ENCODE measurements at regions not wholly inside any gene's neighbourhood (a gene's known extent, or its start where the extent isn't known, plus 50 kb on each side); places are given as distances from the start of the nearest gene placed in this dataset.

- H3K4me3 ChIP-seq (ENCODE audit: low read depth, low read length): no peak overlapping the region
- DNase-seq (ENCODE audit: low read depth): no peak
- TF ChIP-seq POLR2A (IDR thresholded peaks at IDR 0.05; ENCODE audit: extremely low read depth, insufficient read length) (no peak), CTCF (IDR thresholded peaks at IDR 0.05; ENCODE audit: low read depth, low read length) (no peak), MAX (IDR thresholded peaks at IDR 0.05; ENCODE audit: low read depth, low read length) (no peak), MYC (IDR thresholded peaks at IDR 0.05; ENCODE audit: low read depth, low read length) (no peak)
Observed at GRCh38 chr7:89826121-89826520, 328.1 kb upstream of the STEAP1 start.

- DNase-seq (ENCODE audit: low read depth): no peak
- no peak for TF ChIP-seq MYC (IDR thresholded peaks at IDR 0.05; ENCODE audit: low read depth, low read length)
- no peak for TF ChIP-seq POLR2A (IDR thresholded peaks at IDR 0.05; ENCODE audit: extremely low read depth, insufficient read length)
- no peak for TF ChIP-seq MAX (IDR thresholded peaks at IDR 0.05; ENCODE audit: low read depth, low read length)
- TF ChIP-seq CTCF (IDR thresholded peaks at IDR 0.05; ENCODE audit: low read depth, low read length): no peak
- H3K4me3 ChIP-seq (ENCODE audit: low read depth, low read length): no peak overlapping the region
Observed at GRCh38 chr7:89826557-89826956, 327.7 kb upstream of the STEAP1 start.

- no peak overlapping the region for H3K4me3 ChIP-seq (ENCODE audit: low read depth, low read length)
- no peak for DNase-seq (ENCODE audit: low read depth)
- no peak for TF ChIP-seq POLR2A (IDR thresholded peaks at IDR 0.05; ENCODE audit: extremely low read depth, insufficient read length)
- TF ChIP-seq MYC (IDR thresholded peaks at IDR 0.05; ENCODE audit: low read depth, low read length): no peak
- no peak for TF ChIP-seq MAX (IDR thresholded peaks at IDR 0.05; ENCODE audit: low read depth, low read length)
- TF ChIP-seq CTCF (IDR thresholded peaks at IDR 0.05; ENCODE audit: low read depth, low read length): no peak
Observed at GRCh38 chr7:89837515-89837914, 316.8 kb upstream of the STEAP1 start.

GRCh38 chr7:89839329-89839728 is 314.9 kb upstream of the STEAP1 start:
- no peak for DNase-seq (ENCODE audit: low read depth)
- peak overlapping the region; percentile 8 for H3K4me3 ChIP-seq (ENCODE audit: low read depth, low read length)
- TF ChIP-seq MYC (IDR thresholded peaks at IDR 0.05; ENCODE audit: low read depth, low read length) (no peak), POLR2A (IDR thresholded peaks at IDR 0.05; ENCODE audit: extremely low read depth, insufficient read length) (no peak), MAX (IDR thresholded peaks at IDR 0.05; ENCODE audit: low read depth, low read length) (no peak), CTCF (IDR thresholded peaks at IDR 0.05; ENCODE audit: low read depth, low read length) (no peak)

GRCh38 chr7:89845952-89846351 is 308.3 kb upstream of the STEAP1 start:
- H3K4me3 ChIP-seq (ENCODE audit: low read depth, low read length): no peak overlapping the region
- TF ChIP-seq CTCF (IDR thresholded peaks at IDR 0.05; ENCODE audit: low read depth, low read length): no peak
- no peak for TF ChIP-seq POLR2A (IDR thresholded peaks at IDR 0.05; ENCODE audit: extremely low read depth, insufficient read length)
- TF ChIP-seq MYC (IDR thresholded peaks at IDR 0.05; ENCODE audit: low read depth, low read length): no peak
- TF ChIP-seq MAX (IDR thresholded peaks at IDR 0.05; ENCODE audit: low read depth, low read length): no peak
- DNase-seq (ENCODE audit: low read depth): no peak

GRCh38 chr7:89849052-89849451 is 305.2 kb upstream of the STEAP1 start:
- no peak for TF ChIP-seq MAX (IDR thresholded peaks at IDR 0.05; ENCODE audit: low read depth, low read length)
- no peak for TF ChIP-seq MYC (IDR thresholded peaks at IDR 0.05; ENCODE audit: low read depth, low read length)
- TF ChIP-seq POLR2A (IDR thresholded peaks at IDR 0.05; ENCODE audit: extremely low read depth, insufficient read length): no peak
- no peak for TF ChIP-seq CTCF (IDR thresholded peaks at IDR 0.05; ENCODE audit: low read depth, low read length)
- DNase-seq (ENCODE audit: low read depth): no peak
- no peak overlapping the region for H3K4me3 ChIP-seq (ENCODE audit: low read depth, low read length)
